Body of pancreas (tissue), 4 donors: ENCODE measurements at regions not wholly inside any gene's neighbourhood (a gene's known extent, or its start where the extent isn't known, plus 50 kb on each side); places are given as distances from the start of the nearest gene placed in this dataset.

Experiments
- ATAC-seq: fragments of 150-250 bp; one replicate; pipeline ENCODE4 v1.9.1; 2016
- DNase-seq, 4 donors: peaks; one replicate each; pipeline ENCODE4 v3.0.0-alpha.2; 2019
- H3K27ac ChIP-seq, 4 donors: fragments of 200-600 bp; sonication (generic); 1 replicate in 3 of 4; 2 replicates in 1 of 4; pipeline versions ENCODE4 v1.5.1 to v1.6.1; 2016 to 2019; ENCODE audit warnings: mild to moderate bottlenecking in 1 of 4, mixed read lengths in 1 of 4, moderate library complexity in 1 of 4
- H3K27me3 ChIP-seq, 2 donors: fragments of 200-600 bp; sonication (generic); one replicate each; pipeline ENCODE4 v1.6.0; 2016; ENCODE audit warnings: mild to moderate bottlenecking in 1 of 2
- H3K36me3 ChIP-seq, 2 donors: fragments of 200-600 bp; sonication (generic); replicated peaks in 1 of 2; 2 replicates each; pipeline ENCODE4 v1.5.1; 2016; ENCODE audit warnings: low read depth in 2 of 2; ENCODE audit not compliant: insufficient read depth in 1 of 2
- H3K4me1 ChIP-seq: fragments of 200-600 bp; sonication (generic); one replicate; pipeline ENCODE4 v1.6.0; 2016
- H3K4me3 ChIP-seq, 2 donors: fragments of 200-600 bp; sonication (generic); 1 replicate in 1 of 2; 2 replicates in 1 of 2; pipeline ENCODE4 v1.5.1; 2016 to 2019
- H3K9me3 ChIP-seq, 3 donors: fragments of 200-600 bp; sonication (generic); 1 replicate in 2 of 3; 2 replicates in 1 of 3; pipeline ENCODE4 v1.5.1; 2016
- POLR2A ChIP-seq, 3 donors: fragments of 450-650 bp; IDR thresholded peaks; one replicate each; pipeline ENCODE4 v1.6.1; 2016; ENCODE audit warnings: antibody characterized with exemption in 3 of 3, mild to moderate bottlenecking in 2 of 3
- WGBS, 2 donors: methylation state at CpG; one replicate each; pipeline ENCODE4 v1.1.5; 2017; 5-methylcytosine and 5-hydroxymethylcytosine counted together
- intact Hi-C: fragments of 100-400 bp; cut with DNase I; formaldehyde crosslinking; loops from one replicate; pipeline ENCODE4 v1.15.1; 2023
- TF ChIP-seq, protein P1 (sequence below), 7 experiments: fragments of 450-650 bp in 4 of 7; fragments of 200-600 bp in 3 of 7; sonication (generic) in 3 of 7; IDR thresholded peaks; one replicate each; pipeline ENCODE4 v1.5.1; 2016 to 2019; ENCODE audit warnings: antibody characterized with exemption in 7 of 7

DNA sequence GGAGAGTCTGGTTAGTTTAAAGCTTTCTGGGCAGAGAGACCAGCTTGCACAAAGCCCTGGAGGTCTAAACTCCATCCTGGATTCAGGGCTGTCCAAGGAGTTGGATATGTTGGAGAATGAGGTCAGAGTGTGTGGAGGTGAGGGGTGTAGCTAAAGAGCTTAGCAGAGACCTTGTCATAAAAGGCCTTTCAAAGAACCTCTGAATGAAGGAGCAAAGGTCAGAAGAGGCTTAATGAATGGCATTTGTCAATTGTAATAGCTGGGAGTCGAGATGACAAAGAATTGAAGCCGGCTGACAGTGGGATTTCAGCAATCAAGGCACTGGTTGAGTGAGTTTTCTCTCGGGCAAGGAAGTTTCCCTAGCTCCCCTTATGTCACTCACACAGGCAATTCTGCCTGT, 202.6 kb downstream of the PDCD6IP start:
- Histone ChIP-seq H3K4me3 (no peak overlapping the region), H3K27me3 (no peaks in the 10 kb centered on the region), H3K9me3 (no peaks in the 10 kb centered on the region), H3K36me3 (no peaks in the 10 kb centered on the region), H3K27ac (no peak overlapping the region), H3K4me1 (no peaks in the 10 kb centered on the region)
- WGBS, 2 donors: 37 to 39% methylated on average over 3 of the region's 3 CpGs
- no peak for TF ChIP-seq POLR2A (IDR thresholded peaks at IDR 0.05)
- TF ChIP-seq, protein P1, sequence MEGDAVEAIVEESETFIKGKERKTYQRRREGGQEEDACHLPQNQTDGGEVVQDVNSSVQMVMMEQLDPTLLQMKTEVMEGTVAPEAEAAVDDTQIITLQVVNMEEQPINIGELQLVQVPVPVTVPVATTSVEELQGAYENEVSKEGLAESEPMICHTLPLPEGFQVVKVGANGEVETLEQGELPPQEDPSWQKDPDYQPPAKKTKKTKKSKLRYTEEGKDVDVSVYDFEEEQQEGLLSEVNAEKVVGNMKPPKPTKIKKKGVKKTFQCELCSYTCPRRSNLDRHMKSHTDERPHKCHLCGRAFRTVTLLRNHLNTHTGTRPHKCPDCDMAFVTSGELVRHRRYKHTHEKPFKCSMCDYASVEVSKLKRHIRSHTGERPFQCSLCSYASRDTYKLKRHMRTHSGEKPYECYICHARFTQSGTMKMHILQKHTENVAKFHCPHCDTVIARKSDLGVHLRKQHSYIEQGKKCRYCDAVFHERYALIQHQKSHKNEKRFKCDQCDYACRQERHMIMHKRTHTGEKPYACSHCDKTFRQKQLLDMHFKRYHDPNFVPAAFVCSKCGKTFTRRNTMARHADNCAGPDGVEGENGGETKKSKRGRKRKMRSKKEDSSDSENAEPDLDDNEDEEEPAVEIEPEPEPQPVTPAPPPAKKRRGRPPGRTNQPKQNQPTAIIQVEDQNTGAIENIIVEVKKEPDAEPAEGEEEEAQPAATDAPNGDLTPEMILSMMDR (IDR thresholded peaks at IDR 0.05): no peak
- DNase-seq (no peak), ATAC-seq (no peak)
- intact Hi-C loops: no loop called here

GRCh38 chr3:34001990-34002389, 203.6 kb downstream of the PDCD6IP start:
- no peaks in the 10 kb centered on the region for H3K9me3 ChIP-seq
- TF ChIP-seq, protein P1 (IDR thresholded peaks at IDR 0.05): no peak
- TF ChIP-seq POLR2A (IDR thresholded peaks at IDR 0.05): no peak
- H3K4me1 ChIP-seq: no peaks in the 10 kb centered on the region
- H3K36me3 ChIP-seq: no peaks in the 10 kb centered on the region
- H3K27me3 ChIP-seq: no peaks in the 10 kb centered on the region
- DNase-seq: no peak
- 78 to 92% methylated on average over 1 of the region's 1 CpG for WGBS, 2 donors
- no peak for ATAC-seq
- no peak overlapping the region for H3K27ac ChIP-seq
- intact Hi-C loops: no loop called here
- H3K4me3 ChIP-seq: no peak overlapping the region

DNA sequence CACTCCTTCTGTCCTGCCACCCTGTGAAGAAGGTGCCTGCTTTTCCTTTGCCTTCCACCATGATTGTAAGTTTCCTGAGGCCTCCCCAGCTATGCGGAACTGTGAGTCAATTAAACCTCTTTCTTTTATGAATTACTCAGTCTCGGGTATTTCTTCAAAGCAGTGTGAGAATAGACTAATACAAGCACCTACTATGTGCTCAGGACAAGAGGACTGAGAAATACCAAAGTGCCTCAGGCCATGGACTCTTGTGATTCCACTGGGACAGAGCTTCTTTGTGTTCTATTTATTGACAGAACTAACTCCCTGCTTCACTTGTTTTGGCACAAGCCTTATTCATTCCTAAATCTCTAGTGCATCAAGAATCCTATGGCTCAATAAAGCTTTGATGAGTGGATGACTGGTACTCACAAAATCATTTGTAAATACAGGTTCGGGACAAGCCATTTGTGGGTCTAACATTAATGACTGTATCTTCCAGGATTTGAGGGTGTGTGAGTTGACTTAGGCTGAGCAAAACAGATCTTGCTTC, 204.2 kb downstream of the PDCD6IP start:
- Histone ChIP-seq H3K4me1 (no peaks in the 10 kb centered on the region), H3K27me3 (no peaks in the 10 kb centered on the region), H3K4me3 (no peak overlapping the region), H3K9me3 (no peaks in the 10 kb centered on the region), H3K27ac (no peak overlapping the region), H3K36me3 (no peaks in the 10 kb centered on the region)
- DNase-seq: no peak
- ATAC-seq: no peak
- WGBS, 2 donors: 46 to 56% methylated on average over 3 of the region's 3 CpGs
- intact Hi-C loops: no loop called here
- no peak for TF ChIP-seq POLR2A (IDR thresholded peaks at IDR 0.05)
- TF ChIP-seq, protein P1 (IDR thresholded peaks at IDR 0.05): no peak

GRCh38 chr3:34005886-34006285, 207.5 kb downstream of the PDCD6IP start:
- H3K4me3 ChIP-seq: no peak overlapping the region
- WGBS, 2 donors: 38 to 56% methylated on average over 1 of the region's 1 CpG
- H3K36me3 ChIP-seq: no peaks in the 10 kb centered on the region
- H3K27me3 ChIP-seq: no peaks in the 10 kb centered on the region
- no peaks in the 10 kb centered on the region for H3K9me3 ChIP-seq
- H3K27ac ChIP-seq: no peak overlapping the region
- H3K4me1 ChIP-seq: no peaks in the 10 kb centered on the region
- TF ChIP-seq, protein P1 (IDR thresholded peaks at IDR 0.05): no peak
- no peak for TF ChIP-seq POLR2A (IDR thresholded peaks at IDR 0.05)
- intact Hi-C loops: no loop called here
- no peak for ATAC-seq
- no peak for DNase-seq

- H3K9me3 ChIP-seq: no peaks in the 10 kb centered on the region
- no peak overlapping the region for H3K27ac ChIP-seq
- WGBS, 2 donors: 65 to 82% methylated on average over 1 of the region's 1 CpG
- H3K4me1 ChIP-seq: no peaks in the 10 kb centered on the region
- intact Hi-C loops: no loop called here
- no peak overlapping the region for H3K4me3 ChIP-seq
- ATAC-seq (no peak), DNase-seq (no peak)
- no peaks in the 10 kb centered on the region for H3K27me3 ChIP-seq
- H3K36me3 ChIP-seq: no peaks in the 10 kb centered on the region
- TF ChIP-seq POLR2A (IDR thresholded peaks at IDR 0.05): no peak
- TF ChIP-seq, protein P1 (IDR thresholded peaks at IDR 0.05): no peak
These were observed 209.8 kb downstream of the PDCD6IP start for GRCh38 chr3:34008191-34008590.
